Left renal cortex interstitium (tissue), 4 donors: ENCODE measurements at regions not wholly inside any gene's neighbourhood (a gene's known extent, or its start where the extent isn't known, plus 50 kb on each side); places are given as distances from the start of the nearest gene placed in this dataset.

Source experiments
- DNase-seq, 4 donors: peaks; one replicate each; pipeline ENCODE4 v3.0.0-alpha.2; 2013; ENCODE audit warnings: low read depth in 4 of 4, low spot score in 2 of 4, missing footprints in 1 of 4

GRCh38 chr5:7955476-7955875, 86.5 kb downstream of the MTRR start:
- DNase-seq: no peak

GRCh38 chr5:7957329-7957728, 88.4 kb downstream of the MTRR start:
- DNase-seq: no peak

- no peak for DNase-seq
These were observed 91.2 kb downstream of the MTRR start for GRCh38 chr5:7960142-7960541.

- DNase-seq: no peak
These were observed 92.6 kb downstream of the MTRR start for GRCh38 chr5:7961540-7961939.

- DNase-seq: no peak
These were observed 101.9 kb downstream of the MTRR start for GRCh38 chr5:7970816-7971215.

GRCh38 chr5:7976411-7977190, 107.7 kb downstream of the MTRR start:
- DNase-seq: no peak

GRCh38 chr5:7978114-7978513, 109.2 kb downstream of the MTRR start:
- DNase-seq: no peak

- DNase-seq: no peak
These were observed 110.0 kb downstream of the MTRR start for GRCh38 chr5:7978991-7979390.

- no peak for DNase-seq
These were observed 111.9 kb downstream of the MTRR start for GRCh38 chr5:7980881-7981280.

- no peak for DNase-seq
These were observed 114.5 kb downstream of the MTRR start for GRCh38 chr5:7983433-7983832.

GRCh38 chr5:7991125-7991821, 122.3 kb downstream of the MTRR start:
- DNase-seq: no peak

GRCh38 chr5:7995688-7996294, 126.8 kb downstream of the MTRR start:
- no peak for DNase-seq

GRCh38 chr5:8005416-8005815, 136.5 kb downstream of the MTRR start:
- DNase-seq: peak in 3 of 4 donors; percentile 14 to 23 (median 15)

GRCh38 chr5:8012131-8012977, 143.4 kb downstream of the MTRR start:
- DNase-seq: no peak

GRCh38 chr5:8013948-8014710, 145.2 kb downstream of the MTRR start:
- no peak for DNase-seq

- no peak for DNase-seq
These were observed 150.8 kb downstream of the MTRR start for GRCh38 chr5:8019719-8020218.

GRCh38 chr5:8020861-8021514, 152.0 kb downstream of the MTRR start:
- no peak for DNase-seq

GRCh38 chr5:8028243-8028642, 159.3 kb downstream of the MTRR start:
- no peak for DNase-seq

- no peak for DNase-seq
These were observed 164.3 kb downstream of the MTRR start for GRCh38 chr5:8033261-8033660.
